ENCODE measurements at regions not wholly inside any gene's neighbourhood (a gene's known extent, or its start where the extent isn't known, plus 50 kb on each side); places are given as distances from the start of the nearest gene placed in this dataset.

DNA sequence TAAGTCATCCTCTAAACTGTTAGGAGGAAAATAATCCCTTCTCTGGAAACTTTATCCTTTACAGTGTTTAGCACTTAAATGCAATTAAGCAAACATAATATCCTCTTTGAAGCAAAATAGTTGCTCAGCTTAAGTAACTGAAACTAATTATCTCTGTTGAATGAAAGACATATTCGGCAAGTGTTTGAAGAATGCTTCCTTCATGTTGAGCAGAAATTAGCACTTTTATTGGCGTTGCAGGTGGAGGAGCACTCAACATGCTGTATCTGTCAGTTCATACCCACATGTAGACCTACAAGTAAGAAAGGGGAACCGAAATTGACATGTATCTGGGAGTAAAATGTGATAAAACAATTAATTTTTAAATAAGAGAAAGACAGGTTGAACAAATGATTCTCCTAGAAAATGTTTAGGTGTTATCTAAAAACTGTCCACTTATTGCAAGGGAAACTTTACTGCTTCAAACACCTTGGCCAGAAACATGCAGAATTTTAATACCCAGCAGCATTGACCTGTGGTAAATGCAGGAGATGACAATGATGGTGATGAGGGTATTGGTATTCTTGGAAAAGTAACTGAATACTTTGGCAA is 987.0 kb upstream of the MAP3K7 start:
- 68 to 81% methylated on average over 3 of the region's 3 CpGs for WGBS, 2 donors
- H3K27ac ChIP-seq (ENCODE audit: low read depth in 1 of 2, low read length in 1 of 2), result no peak overlapping the region
- H3K9ac ChIP-seq (ENCODE audit: insufficient read depth in 1 of 2, low read length in 2 of 2), result no peak overlapping the region
- DNase-seq (no peak), ATAC-seq (ENCODE audit: insufficient read depth, low FRiP score) (no peak)
- H3K4me1 ChIP-seq (ENCODE audit: control insufficient read depth in 5 of 5, insufficient read depth in 5 of 5, low read length in 5 of 5), result no peaks in the 10 kb centered on the region
- H3K4me3 ChIP-seq, result no peak overlapping the region
- TF ChIP-seq, protein P1, sequence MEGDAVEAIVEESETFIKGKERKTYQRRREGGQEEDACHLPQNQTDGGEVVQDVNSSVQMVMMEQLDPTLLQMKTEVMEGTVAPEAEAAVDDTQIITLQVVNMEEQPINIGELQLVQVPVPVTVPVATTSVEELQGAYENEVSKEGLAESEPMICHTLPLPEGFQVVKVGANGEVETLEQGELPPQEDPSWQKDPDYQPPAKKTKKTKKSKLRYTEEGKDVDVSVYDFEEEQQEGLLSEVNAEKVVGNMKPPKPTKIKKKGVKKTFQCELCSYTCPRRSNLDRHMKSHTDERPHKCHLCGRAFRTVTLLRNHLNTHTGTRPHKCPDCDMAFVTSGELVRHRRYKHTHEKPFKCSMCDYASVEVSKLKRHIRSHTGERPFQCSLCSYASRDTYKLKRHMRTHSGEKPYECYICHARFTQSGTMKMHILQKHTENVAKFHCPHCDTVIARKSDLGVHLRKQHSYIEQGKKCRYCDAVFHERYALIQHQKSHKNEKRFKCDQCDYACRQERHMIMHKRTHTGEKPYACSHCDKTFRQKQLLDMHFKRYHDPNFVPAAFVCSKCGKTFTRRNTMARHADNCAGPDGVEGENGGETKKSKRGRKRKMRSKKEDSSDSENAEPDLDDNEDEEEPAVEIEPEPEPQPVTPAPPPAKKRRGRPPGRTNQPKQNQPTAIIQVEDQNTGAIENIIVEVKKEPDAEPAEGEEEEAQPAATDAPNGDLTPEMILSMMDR (IDR thresholded peaks at IDR 0.05; ENCODE audit: control extremely low read depth, extremely low read depth), result no peak
- H3K36me3 ChIP-seq (ENCODE audit: control insufficient read depth in 4 of 4, insufficient read depth in 4 of 4, low read length in 4 of 4), result no peaks in the 10 kb centered on the region
- no peaks in the 10 kb centered on the region for H3K27me3 ChIP-seq (ENCODE audit: control insufficient read depth in 3 of 3, insufficient read depth in 3 of 3, low read length in 2 of 3)
- no peaks in the 10 kb centered on the region for H3K9me3 ChIP-seq (ENCODE audit: control insufficient read depth in 4 of 4, insufficient read depth in 3 of 4, low read length in 3 of 4)

DNA sequence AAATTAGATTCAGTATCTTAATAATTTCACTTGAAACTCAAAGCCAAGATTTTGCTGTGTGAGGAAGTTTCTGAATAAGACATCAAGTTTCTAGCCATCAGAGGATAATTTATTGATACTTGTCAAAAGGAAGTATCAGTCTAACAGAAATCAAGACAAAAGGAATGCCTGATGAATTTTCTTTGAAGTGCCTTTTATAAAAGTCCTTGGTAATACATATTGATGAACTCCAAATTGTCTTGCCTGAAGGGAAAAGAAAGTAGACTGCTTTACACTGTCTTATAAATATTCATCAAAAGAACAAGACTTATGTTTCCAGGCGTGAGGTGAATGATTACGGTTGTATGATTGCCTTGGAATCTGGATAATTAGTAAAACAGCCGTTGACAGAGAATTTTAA is 986.0 kb upstream of the MAP3K7 start:
- TF ChIP-seq, protein P1 (IDR thresholded peaks at IDR 0.05; ENCODE audit: control extremely low read depth, extremely low read depth), result no peak
- Histone ChIP-seq H3K9me3 (ENCODE audit: control insufficient read depth in 4 of 4, insufficient read depth in 3 of 4, low read length in 3 of 4) (no peaks in the 10 kb centered on the region), H3K36me3 (ENCODE audit: control insufficient read depth in 4 of 4, insufficient read depth in 4 of 4, low read length in 4 of 4) (no peaks in the 10 kb centered on the region), H3K4me3 (no peak overlapping the region), H3K9ac (ENCODE audit: insufficient read depth in 1 of 2, low read length in 2 of 2) (no peak overlapping the region), H3K4me1 (ENCODE audit: control insufficient read depth in 5 of 5, insufficient read depth in 5 of 5, low read length in 5 of 5) (no peaks in the 10 kb centered on the region), H3K27ac (ENCODE audit: low read depth in 1 of 2, low read length in 1 of 2) (no peak overlapping the region), H3K27me3 (ENCODE audit: control insufficient read depth in 3 of 3, insufficient read depth in 3 of 3, low read length in 2 of 3) (no peaks in the 10 kb centered on the region)
- 71 to 80% methylated on average over 3 of the region's 3 CpGs for WGBS, 2 donors
- DNase-seq (no peak), ATAC-seq (ENCODE audit: insufficient read depth, low FRiP score) (no peak)

DNA sequence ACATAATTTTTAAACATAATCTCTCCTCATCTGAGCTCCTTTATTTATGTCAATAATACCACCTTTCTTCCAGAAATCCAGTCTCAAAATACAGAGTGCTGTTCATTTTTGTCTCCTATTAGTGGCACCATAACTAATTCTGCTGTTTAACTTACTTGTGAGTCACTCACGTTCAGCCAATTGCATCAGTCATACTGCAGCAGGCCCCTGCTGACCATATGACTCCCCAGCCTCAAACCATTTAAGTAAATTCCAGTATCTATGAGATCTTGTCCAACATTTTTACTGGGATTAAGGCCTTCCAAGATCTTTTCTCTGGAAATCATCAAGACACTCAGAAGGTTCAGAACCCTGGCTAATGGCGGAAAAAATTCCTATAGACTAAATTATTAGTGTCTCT is 982.2 kb upstream of the MAP3K7 start:
- H3K4me1 ChIP-seq (ENCODE audit: control insufficient read depth in 5 of 5, insufficient read depth in 5 of 5, low read length in 5 of 5), result no peaks in the 10 kb centered on the region
- no peaks in the 10 kb centered on the region for H3K9me3 ChIP-seq (ENCODE audit: control insufficient read depth in 4 of 4, insufficient read depth in 3 of 4, low read length in 3 of 4)
- H3K4me3 ChIP-seq, result no peak overlapping the region
- no peak overlapping the region for H3K27ac ChIP-seq (ENCODE audit: low read depth in 1 of 2, low read length in 1 of 2)
- TF ChIP-seq, protein P1 (IDR thresholded peaks at IDR 0.05; ENCODE audit: control extremely low read depth, extremely low read depth), result no peak
- no peak overlapping the region for H3K9ac ChIP-seq (ENCODE audit: insufficient read depth in 1 of 2, low read length in 2 of 2)
- WGBS, 2 donors, result 75 to 79% methylated on average over 2 of the region's 2 CpGs
- H3K27me3 ChIP-seq (ENCODE audit: control insufficient read depth in 3 of 3, insufficient read depth in 3 of 3, low read length in 2 of 3), result no peaks in the 10 kb centered on the region
- no peak for ATAC-seq (ENCODE audit: insufficient read depth, low FRiP score)
- H3K36me3 ChIP-seq (ENCODE audit: control insufficient read depth in 4 of 4, insufficient read depth in 4 of 4, low read length in 4 of 4), result no peaks in the 10 kb centered on the region
- no peak for DNase-seq

DNA sequence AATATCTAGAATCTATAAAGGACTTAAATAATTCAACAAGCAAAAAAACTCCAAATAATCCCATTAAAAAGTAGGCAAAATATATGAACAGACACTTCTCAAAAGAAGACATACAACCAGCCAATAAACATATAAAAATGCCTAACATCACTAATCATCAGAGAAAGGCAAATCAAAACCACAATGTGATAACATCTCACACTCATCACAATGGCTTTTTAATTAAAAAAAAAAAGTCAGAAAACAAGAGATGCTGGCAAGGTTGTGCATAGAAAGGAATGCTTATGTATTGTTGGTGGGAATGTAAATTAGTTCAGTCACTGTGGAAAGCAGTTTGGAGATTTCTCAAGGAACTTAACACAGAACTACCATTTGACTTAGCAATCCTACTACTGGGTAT is 979.6 kb upstream of the MAP3K7 start:
- ATAC-seq (ENCODE audit: insufficient read depth, low FRiP score) (no peak), DNase-seq (no peak)
- H3K27me3 ChIP-seq (ENCODE audit: control insufficient read depth in 3 of 3, insufficient read depth in 3 of 3, low read length in 2 of 3), result no peaks in the 10 kb centered on the region
- H3K4me1 ChIP-seq (ENCODE audit: control insufficient read depth in 5 of 5, insufficient read depth in 5 of 5, low read length in 5 of 5), result no peaks in the 10 kb centered on the region
- H3K4me3 ChIP-seq, result no peak overlapping the region
- no peaks in the 10 kb centered on the region for H3K9me3 ChIP-seq (ENCODE audit: control insufficient read depth in 4 of 4, insufficient read depth in 3 of 4, low read length in 3 of 4)
- no peak overlapping the region for H3K9ac ChIP-seq (ENCODE audit: insufficient read depth in 1 of 2, low read length in 2 of 2)
- TF ChIP-seq, protein P1 (IDR thresholded peaks at IDR 0.05; ENCODE audit: control extremely low read depth, extremely low read depth), result no peak
- no peaks in the 10 kb centered on the region for H3K36me3 ChIP-seq (ENCODE audit: control insufficient read depth in 4 of 4, insufficient read depth in 4 of 4, low read length in 4 of 4)
- H3K27ac ChIP-seq (ENCODE audit: low read depth in 1 of 2, low read length in 1 of 2), result no peak overlapping the region

All from lung (tissue), 11 donors.